ENCODE measurements at regions not wholly inside any gene's neighbourhood (a gene's known extent, or its start where the extent isn't known, plus 50 kb on each side); places are given as distances from the start of the nearest gene placed in this dataset.

- TF ChIP-seq CTCF (IDR thresholded peaks at IDR 0.05; ENCODE audit: insufficient read depth, low read length) (no peak), POLR2AphosphoS5 (IDR thresholded peaks at IDR 0.05; ENCODE audit: low read depth) (no peak), SPI1 (IDR thresholded peaks at IDR 0.05; ENCODE audit: borderline replicate concordance, low read depth) (no peak), REST (IDR thresholded peaks at IDR 0.05; ENCODE audit: insufficient replicate concordance, low read depth) (no peak), GABPA (IDR thresholded peaks at IDR 0.05; ENCODE audit: low read depth) (no peak)
These were observed 394.8 kb upstream of the NOX3 start for GRCh38 chr6:155850408-155850841.
